ENCODE measurements at regions not wholly inside any gene's neighbourhood (a gene's known extent, or its start where the extent isn't known, plus 50 kb on each side); places are given as distances from the start of the nearest gene placed in this dataset.

GRCh38 chr6:134823710-134824034, 126.2 kb downstream of the ALDH8A1 start:
- TF ChIP-seq CTCF (conservative IDR thresholded peaks at IDR 0.05; ENCODE audit: control insufficient read depth, insufficient read depth, low read depth, low read length): no peak
- no peak overlapping the region for H3K4me3 ChIP-seq (ENCODE audit: control insufficient read depth, low read depth, low read length)
- no peak for DNase-seq (ENCODE audit: low read depth)

GRCh38 chr6:134822920-134823709, 126.8 kb downstream of the ALDH8A1 start:
- peak; percentile 97 for TF ChIP-seq CTCF (conservative IDR thresholded peaks at IDR 0.05; ENCODE audit: control insufficient read depth, insufficient read depth, low read depth, low read length)
- peak; percentile 93 for DNase-seq (ENCODE audit: low read depth)
- no peak overlapping the region for H3K4me3 ChIP-seq (ENCODE audit: control insufficient read depth, low read depth, low read length)

- DNase-seq (ENCODE audit: low read depth): peak; percentile 49
- no peak for TF ChIP-seq CTCF (conservative IDR thresholded peaks at IDR 0.05; ENCODE audit: control insufficient read depth, insufficient read depth, low read depth, low read length)
- H3K4me3 ChIP-seq (ENCODE audit: control insufficient read depth, low read depth, low read length): no peak overlapping the region
These were observed 127.7 kb downstream of the ALDH8A1 start for GRCh38 chr6:134821928-134822864.

GRCh38 chr6:134821397-134821796, 128.5 kb downstream of the ALDH8A1 start:
- TF ChIP-seq CTCF (conservative IDR thresholded peaks at IDR 0.05; ENCODE audit: control insufficient read depth, insufficient read depth, low read depth, low read length): no peak
- DNase-seq (ENCODE audit: low read depth): no peak
- H3K4me3 ChIP-seq (ENCODE audit: control insufficient read depth, low read depth, low read length): no peak overlapping the region

- no peak for DNase-seq (ENCODE audit: low read depth)
- TF ChIP-seq CTCF (conservative IDR thresholded peaks at IDR 0.05; ENCODE audit: control insufficient read depth, insufficient read depth, low read depth, low read length): no peak
- no peak overlapping the region for H3K4me3 ChIP-seq (ENCODE audit: control insufficient read depth, low read depth, low read length)
These were observed 129.8 kb downstream of the ALDH8A1 start for GRCh38 chr6:134819863-134820800.

- no peak for TF ChIP-seq CTCF (conservative IDR thresholded peaks at IDR 0.05; ENCODE audit: control insufficient read depth, insufficient read depth, low read depth, low read length)
- H3K4me3 ChIP-seq (ENCODE audit: control insufficient read depth, low read depth, low read length): no peak overlapping the region
- DNase-seq (ENCODE audit: low read depth): peak; percentile 56
These were observed 130.7 kb downstream of the ALDH8A1 start for GRCh38 chr6:134819236-134819635.

Data from fibroblast of mammary gland (primary cell).